Endothelial cell of umbilical vein (primary cell): ENCODE measurements at regions not wholly inside any gene's neighbourhood (a gene's known extent, or its start where the extent isn't known, plus 50 kb on each side); places are given as distances from the start of the nearest gene placed in this dataset.

Source experiments
- BruUV-seq: library from RNA; stranded (reverse); fragments of 400-500 nt; replicated peaks from 2 replicates; lab custom pipeline; 2021; lab: Mats Ljungman, UMichigan
- CTCF ChIA-PET: fragments of 300-600, 350-600 bp; sonication (Branson Sonifier 250); formaldehyde crosslinking; loops from one replicate; lab custom pipeline; 2021; ENCODE audit warnings: antibody characterized with exemption, inconsistent platforms; lab: Charles Lee
- POLR2A ChIA-PET: fragments of 300-600, 350-600 bp; sonication (Branson Sonifier 250); formaldehyde crosslinking; loops from one replicate; lab custom pipeline; 2021; ENCODE audit warnings: antibody characterized with exemption, inconsistent platforms; lab: Charles Lee
- DNase-seq: peaks from one replicate; pipeline ENCODE4 v3.0.0-alpha.2; 2011; ENCODE audit warnings: low read depth, low spot score
- FAIRE-seq: peaks from 2 replicates; lab custom pipeline; 2011; peaks lifted over from hg19 to GRCh38; lab: Jason Lieb, UNC
- H2AFZ ChIP-seq: 2 replicates; pipeline ENCODE4 v1.6.0; 2012; ENCODE audit warnings: low read depth, low read length, control low read depth, inconsistent platforms
- H3K27ac ChIP-seq: 2 replicates; pipeline ENCODE4 v1.5.1; 2011; ENCODE audit warnings: low read depth, mild to moderate bottlenecking, control low read depth, low read length, moderate library complexity; ENCODE audit not compliant: insufficient read depth
- H3K27me3 ChIP-seq, 2 experiments: 2 replicates each; pipeline versions ENCODE4 v1.6.0 to v1.6.1; 2011; ENCODE audit warnings: low read length in 2 of 2, mixed read lengths in 1 of 2; ENCODE audit not compliant: control insufficient read depth in 2 of 2, insufficient read depth in 2 of 2
- H3K36me3 ChIP-seq, 2 experiments: 2 replicates in 1 of 2; 3 replicates in 1 of 2; pipeline ENCODE4 v1.5.1; 2011; ENCODE audit warnings: low read length in 2 of 2, mild to moderate bottlenecking in 1 of 2, moderate library complexity in 1 of 2; ENCODE audit not compliant: control insufficient read depth in 2 of 2, insufficient read depth in 2 of 2; ENCODE audit errors: extremely low read depth in 1 of 2
- H3K4me1 ChIP-seq: 3 replicates; pipeline ENCODE4 v1.5.1; 2011; ENCODE audit warnings: mild to moderate bottlenecking, low read length; ENCODE audit not compliant: control insufficient read depth, insufficient read depth; ENCODE audit errors: extremely low read depth
- H3K4me2 ChIP-seq: 2 replicates; pipeline ENCODE4 v1.6.1; 2011; ENCODE audit warnings: low read length, control low read depth, mixed read lengths; ENCODE audit not compliant: insufficient read depth
- H3K4me3 ChIP-seq, 3 experiments: fragments of 200-600 bp in 1 of 3; sonication (generic), shearing (Covaris generic) in 1 of 3; replicated peaks in 1 of 3; 2 replicates each; pipeline ENCODE4 v1.5.1; 2011 to 2016; ENCODE audit warnings: control low read depth in 3 of 3, low read length in 3 of 3, mild to moderate bottlenecking in 2 of 3, inconsistent platforms in 1 of 3, low read depth in 1 of 3, moderate library complexity in 1 of 3; ENCODE audit not compliant: insufficient read depth in 1 of 3
- H3K79me2 ChIP-seq: 2 replicates; pipeline ENCODE4 v1.6.0; 2012; ENCODE audit warnings: low read length, inconsistent platforms; ENCODE audit not compliant: control insufficient read depth, insufficient read depth
- H3K9ac ChIP-seq: replicated peaks from 2 replicates; pipeline ENCODE3; 2011; ENCODE audit warnings: low read length, control low read depth; ENCODE audit not compliant: insufficient read depth; ENCODE audit errors: extremely low read depth
- H3K9me1 ChIP-seq: replicated peaks from 3 replicates; pipeline ENCODE4 v1.6.0; 2011; ENCODE audit warnings: mild to moderate bottlenecking, low read length; ENCODE audit not compliant: control insufficient read depth, insufficient read depth; ENCODE audit errors: extremely low read depth
- H3K9me3 ChIP-seq: replicated peaks from 2 replicates; pipeline ENCODE4 v1.5.1; 2012; ENCODE audit warnings: low read length, inconsistent platforms; ENCODE audit not compliant: control insufficient read depth, insufficient read depth
- H4K20me1 ChIP-seq: replicated peaks from 2 replicates; pipeline ENCODE3; 2011; ENCODE audit warnings: mild to moderate bottlenecking, low read length; ENCODE audit not compliant: control insufficient read depth, insufficient read depth; ENCODE audit errors: extremely low read depth
- CTCF ChIP-seq, 2 donors: IDR thresholded peaks; 1 replicate in 1 of 2; 2 replicates in 1 of 2; pipeline ENCODE4 v1.5.1; 2011; ENCODE audit warnings: low read length in 2 of 2, mild to moderate bottlenecking in 2 of 2, moderate library complexity in 2 of 2, control low read depth in 1 of 2, inconsistent platforms in 1 of 2, low read depth in 1 of 2; ENCODE audit not compliant: insufficient read depth in 1 of 2; ENCODE audit errors: extremely low read depth in 1 of 2
- EZH2 ChIP-seq: IDR thresholded peaks from 2 replicates; pipeline ENCODE4 v1.6.1; 2012; ENCODE audit warnings: borderline replicate concordance, low read depth, mild to moderate bottlenecking, moderate library complexity, low read length, inconsistent platforms; ENCODE audit not compliant: severe bottlenecking
- FOS ChIP-seq: IDR thresholded peaks from 2 replicates; pipeline ENCODE4 v1.6.1; 2011; ENCODE audit warnings: mild to moderate bottlenecking, low read length, moderate library complexity, borderline replicate concordance; ENCODE audit not compliant: insufficient read depth
- GATA2 ChIP-seq: IDR thresholded peaks from 2 replicates; pipeline ENCODE4 v1.7.0; 2011; ENCODE audit warnings: low read depth, mild to moderate bottlenecking, moderate library complexity, mixed read lengths, low read length; ENCODE audit not compliant: insufficient read length, insufficient read depth
- JUN ChIP-seq: IDR thresholded peaks from 2 replicates; pipeline ENCODE4 v1.6.1; 2011; ENCODE audit warnings: borderline replicate concordance, low read depth; ENCODE audit not compliant: insufficient read length, insufficient read depth
- MAX ChIP-seq: IDR thresholded peaks from 2 replicates; pipeline ENCODE4 v1.6.1; 2011; ENCODE audit not compliant: insufficient read depth, insufficient read length
- MYC ChIP-seq: IDR thresholded peaks from one replicate; pipeline ENCODE4 v1.6.1; 2011; ENCODE audit warnings: mild to moderate bottlenecking, low read depth, low read length
- POLR2A ChIP-seq: IDR thresholded peaks from 2 replicates; pipeline ENCODE4 v1.6.1; 2012; ENCODE audit warnings: low read depth, mild to moderate bottlenecking, control low read depth, low read length
- POLR2AphosphoS5 ChIP-seq: IDR thresholded peaks from 2 replicates; pipeline ENCODE4 v1.6.1; 2012; ENCODE audit warnings: low read depth, mild to moderate bottlenecking, control low read depth, low read length, moderate library complexity; ENCODE audit not compliant: insufficient read depth
- dilution Hi-C: fragments of 300-500 bp; cut with MboI; formaldehyde crosslinking; loops from one replicate; pipeline ENCODE4 v1.15.0; 2019; ENCODE audit warnings: low sequenced_read_pairs; ENCODE audit not compliant: extremely low pct_ligation_motif_present
- intact Hi-C: fragments of 100-400 bp; cut with micrococcal nuclease; formaldehyde crosslinking; loops from one replicate; pipeline ENCODE4 v1.10.0; 2022

- Histone ChIP-seq H3K27ac (no peak overlapping the region), H3K4me2 (no peak overlapping the region), H3K4me1 (peaks cover 6% of the 10 kb centered on the region), H3K9me3 (no peaks in the 10 kb centered on the region), H3K36me3 (no peaks in the 10 kb centered on the region), H3K9ac (no peak overlapping the region), H4K20me1 (no peaks in the 10 kb centered on the region), H3K9me1 (peaks cover 3% of the 10 kb centered on the region), H3K27me3 (no peaks in the 10 kb centered on the region), H3K4me3 (no peak overlapping the region), H3K79me2 (no peaks in the 10 kb centered on the region), H2AFZ (no peak overlapping the region)
- no TSS peak for BruUV-seq
- intact Hi-C loops: no loop called here
- no peak for FAIRE-seq
- dilution Hi-C loops: no loop called here
- TF ChIP-seq GATA2 (no peak), CTCF (IDR thresholded peaks at IDR 0.05; ENCODE audit: extremely low read depth in 1 of 2, insufficient read depth in 1 of 2, low read depth in 1 of 2, low read length in 2 of 2) (no peak), MAX (no peak), EZH2 (no peak), POLR2A (no peak), POLR2AphosphoS5 (no peak), FOS (no peak), MYC (no peak), JUN (no peak)
- POLR2A ChIA-PET: no interaction called here
- no peak for DNase-seq
- CTCF ChIA-PET: interaction anchor here (1.0 kb wide), 1 partner anchor 700 kb away, joined by 4 read pairs; no protein-coding TSS in a partner anchor
Observed at GRCh38 chr12:19901841-19902240, 462.5 kb downstream of the AEBP2 start.
